GM10266 (cell line): ENCODE measurements at regions not wholly inside any gene's neighbourhood (a gene's known extent, or its start where the extent isn't known, plus 50 kb on each side); places are given as distances from the start of the nearest gene placed in this dataset.

Source experiments
- DNase-seq: peaks from one replicate; pipeline ENCODE4 v3.0.0; 2012; ENCODE audit errors: extremely low spot score
- TF ChIP-seq, protein P1 (sequence below): IDR thresholded peaks from 2 replicates; pipeline ENCODE4 v1.5.1; 2012; ENCODE audit warnings: mild to moderate bottlenecking, low read depth; ENCODE audit not compliant: control insufficient read depth, insufficient read depth; ENCODE audit errors: missing control alignments

DNA sequence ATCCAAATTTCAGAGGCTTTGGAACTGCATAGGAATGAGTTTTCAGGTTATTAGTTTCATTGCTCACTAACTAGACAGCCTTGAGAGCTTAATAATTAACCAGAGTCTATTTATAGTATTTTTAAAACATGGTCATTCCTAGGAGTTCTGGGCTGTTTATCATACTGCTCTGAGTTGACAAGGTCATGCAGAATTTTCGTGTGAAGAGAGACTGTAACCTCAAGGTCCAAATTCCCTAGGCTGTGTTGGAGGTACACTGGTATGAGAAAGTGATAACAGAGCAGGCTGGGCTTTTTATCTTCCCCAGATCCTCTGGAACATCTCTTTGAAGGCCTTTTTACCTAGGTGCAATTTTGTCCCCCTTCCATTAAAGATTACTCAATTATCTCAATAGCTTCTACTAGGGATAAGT is 736.3 kb downstream of the LTN1 start:
- no peak for DNase-seq
- TF ChIP-seq, protein P1, sequence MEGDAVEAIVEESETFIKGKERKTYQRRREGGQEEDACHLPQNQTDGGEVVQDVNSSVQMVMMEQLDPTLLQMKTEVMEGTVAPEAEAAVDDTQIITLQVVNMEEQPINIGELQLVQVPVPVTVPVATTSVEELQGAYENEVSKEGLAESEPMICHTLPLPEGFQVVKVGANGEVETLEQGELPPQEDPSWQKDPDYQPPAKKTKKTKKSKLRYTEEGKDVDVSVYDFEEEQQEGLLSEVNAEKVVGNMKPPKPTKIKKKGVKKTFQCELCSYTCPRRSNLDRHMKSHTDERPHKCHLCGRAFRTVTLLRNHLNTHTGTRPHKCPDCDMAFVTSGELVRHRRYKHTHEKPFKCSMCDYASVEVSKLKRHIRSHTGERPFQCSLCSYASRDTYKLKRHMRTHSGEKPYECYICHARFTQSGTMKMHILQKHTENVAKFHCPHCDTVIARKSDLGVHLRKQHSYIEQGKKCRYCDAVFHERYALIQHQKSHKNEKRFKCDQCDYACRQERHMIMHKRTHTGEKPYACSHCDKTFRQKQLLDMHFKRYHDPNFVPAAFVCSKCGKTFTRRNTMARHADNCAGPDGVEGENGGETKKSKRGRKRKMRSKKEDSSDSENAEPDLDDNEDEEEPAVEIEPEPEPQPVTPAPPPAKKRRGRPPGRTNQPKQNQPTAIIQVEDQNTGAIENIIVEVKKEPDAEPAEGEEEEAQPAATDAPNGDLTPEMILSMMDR, result no peak

DNA sequence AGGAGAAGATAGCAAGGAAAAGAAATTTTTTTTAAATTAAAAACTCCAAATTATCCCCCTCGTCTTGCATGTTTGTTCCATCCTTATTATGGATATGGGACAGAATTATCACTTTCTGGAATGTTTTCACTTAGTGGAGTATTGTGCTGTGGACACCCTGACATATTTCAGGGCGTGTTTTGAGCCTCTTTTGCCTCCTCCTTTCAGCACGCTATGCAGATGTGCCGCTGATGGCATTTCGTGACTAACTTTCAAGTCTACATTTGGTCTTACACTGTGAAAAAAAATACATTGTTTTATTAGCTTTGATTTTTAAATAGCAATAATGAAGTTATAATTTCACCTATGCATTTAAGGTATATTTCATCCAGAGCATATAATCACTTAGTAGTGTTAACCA is 738.7 kb downstream of the LTN1 start:
- no peak for DNase-seq
- TF ChIP-seq, protein P1, result no peak

- no peak for DNase-seq
- TF ChIP-seq, protein P1, result no peak
Measured at GRCh38 chr21:28253338-28253737, 739.3 kb downstream of the LTN1 start.

DNA sequence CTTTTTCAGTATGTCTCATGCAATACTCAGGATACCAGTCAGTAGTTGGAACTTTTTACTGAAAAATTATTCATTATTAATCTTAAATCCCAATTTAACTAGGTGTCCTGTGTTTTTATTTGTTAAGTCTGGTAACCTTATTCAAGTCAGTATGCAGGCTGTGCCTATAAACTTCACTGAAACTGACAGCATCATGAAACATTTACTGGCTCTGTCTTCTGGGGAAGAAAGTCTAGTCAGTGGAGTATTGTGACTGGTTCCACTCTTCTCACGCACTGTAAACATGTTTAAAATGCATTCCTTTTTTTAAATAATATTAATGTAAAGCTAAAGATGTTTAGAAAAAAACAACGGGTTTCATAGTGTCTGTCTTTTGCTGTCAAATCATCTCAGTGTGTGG is 739.7 kb downstream of the LTN1 start:
- DNase-seq, result no peak
- TF ChIP-seq, protein P1, result no peak

DNA sequence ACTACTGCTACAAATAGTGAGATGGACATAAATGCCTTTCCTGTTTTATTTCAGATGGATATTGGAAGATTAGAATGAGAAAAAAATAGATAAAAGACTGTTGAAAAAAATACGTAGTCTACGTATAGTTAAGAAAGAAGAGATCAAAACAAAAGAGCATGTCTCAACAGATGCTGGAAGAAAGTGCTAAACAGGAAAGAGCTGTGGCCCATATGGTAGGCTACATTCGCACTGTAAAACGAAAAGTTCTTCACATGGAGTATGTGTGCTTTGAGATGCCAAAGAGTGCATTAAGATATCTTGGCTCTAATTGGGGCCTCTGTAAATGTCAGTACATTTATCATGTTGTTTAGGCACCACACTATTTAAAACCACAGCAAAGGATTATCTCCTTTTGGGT is 741.7 kb downstream of the LTN1 start:
- TF ChIP-seq, protein P1, result no peak
- DNase-seq, result no peak

- TF ChIP-seq, protein P1, result no peak
- DNase-seq, result no peak
Measured at GRCh38 chr21:28247454-28248020, 745.1 kb downstream of the LTN1 start.

- TF ChIP-seq, protein P1, result no peak
- DNase-seq, result no peak
Measured at GRCh38 chr21:28240586-28240985, 752.1 kb downstream of the LTN1 start.
